Caco-2 (cell line): ENCODE measurements at regions not wholly inside any gene's neighbourhood (a gene's known extent, or its start where the extent isn't known, plus 50 kb on each side); places are given as distances from the start of the nearest gene placed in this dataset.
"Not testable (repeated sequence)": the region's sequence is repeated elsewhere in the genome, so short reads cannot be mapped to it uniquely, and the experiment has no call there.

Experiments
- BruUV-seq: library from RNA; stranded (reverse); fragments of 400-500 nt; replicated peaks from 2 replicates; lab custom pipeline; 2021; lab: Mats Ljungman, UMichigan
- CTCF ChIA-PET: fragments of 300-600 bp; sonication (Branson Sonifier 250); formaldehyde crosslinking; loops from one replicate; lab custom pipeline; 2022; ENCODE audit warnings: antibody characterized with exemption; lab: Charles Lee
- POLR2A ChIA-PET: fragments of 300-600 bp; sonication (Branson Sonifier 250); formaldehyde crosslinking; loops from one replicate; lab custom pipeline; 2022; ENCODE audit warnings: antibody characterized with exemption; lab: Charles Lee
- DNase-seq, 2 experiments: peaks; one replicate each; pipeline versions ENCODE4 v3.0.0 to v3.0.0-alpha.2; 2020 to 2022
- H3K27me3 ChIP-seq: replicated peaks from 2 replicates; pipeline ENCODE4 v1.6.0; 2011; ENCODE audit warnings: low read length; ENCODE audit not compliant: control insufficient read depth, insufficient read depth
- H3K36me3 ChIP-seq: 2 replicates; pipeline ENCODE4 v1.5.1; 2011; ENCODE audit warnings: low read length; ENCODE audit not compliant: control insufficient read depth, insufficient read depth
- H3K4me1 ChIP-seq: fragments of 250-450 bp; sonication (Bioruptor Pico); 2 replicates; pipeline ENCODE4 v1.5.1; 2020; ENCODE audit warnings: mild to moderate bottlenecking
- H3K4me3 ChIP-seq: 2 replicates; pipeline ENCODE4 v1.5.1; 2011; ENCODE audit warnings: low read depth, mild to moderate bottlenecking, control low read depth, low read length
- H3K9me3 ChIP-seq: fragments of 250-450 bp; sonication (Bioruptor Pico); 2 replicates; pipeline ENCODE4 v1.5.1; 2020; ENCODE audit warnings: mild to moderate bottlenecking, moderate library complexity
- H3K27ac Mint-ChIP-seq: one replicate; pipeline ENCODE4 v1.8.0; 2022; ENCODE audit warnings: mixed read lengths; ENCODE audit not compliant: unreplicated experiment
- H3K27me3 Mint-ChIP-seq: one replicate; pipeline ENCODE4 v1.8.0; 2022; ENCODE audit warnings: mixed read lengths; ENCODE audit not compliant: insufficient read depth, unreplicated experiment
- H3K36me3 Mint-ChIP-seq: one replicate; pipeline ENCODE4 v1.8.0; 2022; ENCODE audit warnings: mild to moderate bottlenecking, mixed read lengths; ENCODE audit not compliant: insufficient read depth, unreplicated experiment
- H3K4me1 Mint-ChIP-seq: one replicate; pipeline ENCODE4 v1.8.0; 2022; ENCODE audit warnings: low read depth, mixed read lengths; ENCODE audit not compliant: unreplicated experiment
- H3K4me3 Mint-ChIP-seq: one replicate; pipeline ENCODE4 v1.8.0; 2022; ENCODE audit warnings: mild to moderate bottlenecking, moderate library complexity, mixed read lengths; ENCODE audit not compliant: unreplicated experiment
- H3K9me3 Mint-ChIP-seq: one replicate; pipeline ENCODE4 v1.8.0; 2022; ENCODE audit warnings: mixed read lengths; ENCODE audit not compliant: unreplicated experiment
- intact Hi-C: fragments of 100-400 bp; cut with micrococcal nuclease; formaldehyde crosslinking; loops from one replicate; pipeline ENCODE4 v1.10.0; 2022; ENCODE audit not compliant: unreplicated experiment
- TF ChIP-seq, protein P1 (sequence below), 2 experiments: fragments of 200-600 bp in 1 of 2; IDR thresholded peaks; 1 replicate in 1 of 2; 2 replicates in 1 of 2; pipeline versions ENCODE4 v1.5.1 to v1.8.0; 2011 to 2022; ENCODE audit warnings: antibody characterized with exemption in 1 of 2, control low read depth in 1 of 2, inconsistent platforms in 1 of 2, low read depth in 1 of 2, low read length in 1 of 2, mild to moderate bottlenecking in 1 of 2, moderate library complexity in 1 of 2; ENCODE audit not compliant: insufficient read depth in 1 of 2, severe bottlenecking in 1 of 2, unreplicated experiment in 1 of 2

DNA sequence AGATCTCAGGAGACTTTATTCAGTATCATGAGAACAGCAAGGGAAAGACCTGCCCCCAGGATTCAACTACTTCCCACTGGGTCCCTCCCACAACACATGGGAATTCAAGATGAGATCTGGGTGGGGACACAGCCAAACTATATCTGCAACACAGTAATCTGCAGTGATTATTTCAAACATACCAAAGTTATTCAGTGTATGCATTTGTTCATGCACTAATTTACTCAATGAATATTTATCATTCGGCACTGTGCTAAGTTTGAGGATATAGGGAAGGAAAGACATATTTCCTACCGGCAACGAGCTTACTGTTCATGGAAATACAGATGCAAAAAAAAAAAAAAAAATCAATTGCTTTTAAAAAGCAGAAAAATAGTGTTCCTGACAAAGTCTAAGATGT is 91.6 kb upstream of the IMMP2L start:
- CTCF ChIA-PET = no interaction called here
- no peak overlapping the region for H3K27ac Mint-ChIP-seq

DNA sequence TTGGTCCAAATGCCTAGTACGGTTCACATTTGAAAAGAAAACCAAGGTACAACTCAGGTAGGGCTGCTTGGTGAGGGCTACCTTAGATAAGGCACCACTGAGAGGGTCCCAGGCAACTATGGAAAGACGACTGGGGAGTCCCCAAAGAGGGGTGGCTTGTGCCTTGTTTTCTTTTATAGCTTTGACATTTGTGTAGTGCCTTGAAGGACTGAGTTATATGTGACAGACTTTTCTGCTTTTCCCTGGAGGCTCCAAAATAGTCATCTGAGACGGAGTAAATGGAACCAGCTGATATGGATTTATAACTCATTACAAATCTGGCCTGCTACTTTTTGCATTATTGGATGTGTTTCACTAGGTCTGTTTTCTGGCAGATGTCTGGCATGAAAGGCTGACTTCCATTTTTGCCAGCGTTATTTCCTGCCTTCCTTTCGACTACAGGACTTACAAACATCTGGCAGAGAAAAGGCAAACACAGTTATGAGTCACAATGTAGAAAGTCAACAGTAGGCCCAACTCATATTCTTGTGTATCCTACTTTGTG is 88.2 kb upstream of the IMMP2L start:
- POLR2A ChIA-PET = no interaction called here
- H3K27me3 Mint-ChIP-seq = no peaks in the 10 kb centered on the region
- H3K27ac Mint-ChIP-seq = no peak overlapping the region
- no peak overlapping the region for H3K4me3 Mint-ChIP-seq
- peak in 1 of 2 experiments; percentile 13 for DNase-seq
- CTCF ChIA-PET = no interaction called here
- no peaks in the 10 kb centered on the region for H3K27me3 ChIP-seq
- H3K9me3 ChIP-seq = no peaks in the 10 kb centered on the region
- H3K36me3 ChIP-seq = no peaks in the 10 kb centered on the region
- H3K9me3 Mint-ChIP-seq = peaks cover 16% of the 10 kb centered on the region
- no peaks in the 10 kb centered on the region for H3K4me1 Mint-ChIP-seq
- H3K36me3 Mint-ChIP-seq = no peaks in the 10 kb centered on the region
- intact Hi-C loops = no loop called here
- TF ChIP-seq, protein P1, sequence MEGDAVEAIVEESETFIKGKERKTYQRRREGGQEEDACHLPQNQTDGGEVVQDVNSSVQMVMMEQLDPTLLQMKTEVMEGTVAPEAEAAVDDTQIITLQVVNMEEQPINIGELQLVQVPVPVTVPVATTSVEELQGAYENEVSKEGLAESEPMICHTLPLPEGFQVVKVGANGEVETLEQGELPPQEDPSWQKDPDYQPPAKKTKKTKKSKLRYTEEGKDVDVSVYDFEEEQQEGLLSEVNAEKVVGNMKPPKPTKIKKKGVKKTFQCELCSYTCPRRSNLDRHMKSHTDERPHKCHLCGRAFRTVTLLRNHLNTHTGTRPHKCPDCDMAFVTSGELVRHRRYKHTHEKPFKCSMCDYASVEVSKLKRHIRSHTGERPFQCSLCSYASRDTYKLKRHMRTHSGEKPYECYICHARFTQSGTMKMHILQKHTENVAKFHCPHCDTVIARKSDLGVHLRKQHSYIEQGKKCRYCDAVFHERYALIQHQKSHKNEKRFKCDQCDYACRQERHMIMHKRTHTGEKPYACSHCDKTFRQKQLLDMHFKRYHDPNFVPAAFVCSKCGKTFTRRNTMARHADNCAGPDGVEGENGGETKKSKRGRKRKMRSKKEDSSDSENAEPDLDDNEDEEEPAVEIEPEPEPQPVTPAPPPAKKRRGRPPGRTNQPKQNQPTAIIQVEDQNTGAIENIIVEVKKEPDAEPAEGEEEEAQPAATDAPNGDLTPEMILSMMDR (IDR thresholded peaks at IDR 0.05; ENCODE audit: insufficient read depth in 1 of 2, low read depth in 1 of 2, low read length in 1 of 2, severe bottlenecking in 1 of 2, unreplicated experiment in 1 of 2) = no peak
- H3K4me3 ChIP-seq = no peak overlapping the region
- no TSS peak for BruUV-seq
- peaks cover 10% of the 10 kb centered on the region; the same call in 1 of the 2 replicates for H3K4me1 ChIP-seq

More for the DNA sequence above, 91.6 kb upstream of the IMMP2L start:
- Histone ChIP-seq H3K9me3 (no peaks in the 10 kb centered on the region), H3K4me1 (peaks cover 10% of the 10 kb centered on the region; the same call in 1 of the 2 replicates), H3K36me3 (no peaks in the 10 kb centered on the region), H3K4me3 (no peak overlapping the region), H3K27me3 (no peaks in the 10 kb centered on the region)
- no TSS peak for BruUV-seq
- TF ChIP-seq, protein P1 (IDR thresholded peaks at IDR 0.05; ENCODE audit: insufficient read depth in 1 of 2, low read depth in 1 of 2, low read length in 1 of 2, severe bottlenecking in 1 of 2, unreplicated experiment in 1 of 2) = no peak
- intact Hi-C loops = no loop called here
- no peak for DNase-seq
- POLR2A ChIA-PET = no interaction called here
- Mint-ChIP-seq H3K9me3 (peaks cover 12% of the 10 kb centered on the region), H3K4me1 (no peaks in the 10 kb centered on the region), H3K36me3 (no peaks in the 10 kb centered on the region), H3K4me3 (no peak overlapping the region), H3K27me3 (no peaks in the 10 kb centered on the region)

DNA sequence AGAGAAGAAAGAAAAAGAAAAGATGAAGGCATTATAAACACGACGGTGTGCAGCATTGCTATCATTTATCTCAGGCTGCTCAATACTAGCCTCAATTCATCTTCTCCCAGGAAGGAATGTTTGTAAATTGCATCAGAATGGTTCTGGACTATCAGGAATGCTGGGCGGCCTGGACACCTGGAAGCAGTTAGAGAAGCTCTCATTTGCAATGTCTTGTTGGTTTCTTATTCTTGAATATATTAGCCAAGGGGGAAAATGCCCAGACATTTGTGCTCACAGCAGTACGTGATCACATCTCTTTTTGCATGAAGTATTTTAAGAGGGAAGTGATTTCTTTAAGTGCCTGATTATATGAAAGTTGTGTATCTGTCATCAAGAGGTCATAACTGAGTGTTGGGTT is 85.6 kb upstream of the IMMP2L start:
- no TSS peak for BruUV-seq
- TF ChIP-seq, protein P1 (IDR thresholded peaks at IDR 0.05; ENCODE audit: insufficient read depth in 1 of 2, low read depth in 1 of 2, low read length in 1 of 2, severe bottlenecking in 1 of 2, unreplicated experiment in 1 of 2) = no peak
- Histone ChIP-seq H3K27me3 (no peaks in the 10 kb centered on the region), H3K9me3 (no peaks in the 10 kb centered on the region), H3K4me3 (no peak overlapping the region), H3K36me3 (no peaks in the 10 kb centered on the region), H3K4me1 (peaks cover 10% of the 10 kb centered on the region; the same call in 1 of the 2 replicates)
- POLR2A ChIA-PET = no interaction called here
- intact Hi-C loops = no loop called here
- Mint-ChIP-seq H3K4me1 (no peaks in the 10 kb centered on the region), H3K27me3 (no peaks in the 10 kb centered on the region), H3K4me3 (no peak overlapping the region), H3K27ac (no peak overlapping the region), H3K36me3 (no peaks in the 10 kb centered on the region), H3K9me3 (peaks cover 30% of the 10 kb centered on the region)
- CTCF ChIA-PET = no interaction called here
- no peak for DNase-seq

DNA sequence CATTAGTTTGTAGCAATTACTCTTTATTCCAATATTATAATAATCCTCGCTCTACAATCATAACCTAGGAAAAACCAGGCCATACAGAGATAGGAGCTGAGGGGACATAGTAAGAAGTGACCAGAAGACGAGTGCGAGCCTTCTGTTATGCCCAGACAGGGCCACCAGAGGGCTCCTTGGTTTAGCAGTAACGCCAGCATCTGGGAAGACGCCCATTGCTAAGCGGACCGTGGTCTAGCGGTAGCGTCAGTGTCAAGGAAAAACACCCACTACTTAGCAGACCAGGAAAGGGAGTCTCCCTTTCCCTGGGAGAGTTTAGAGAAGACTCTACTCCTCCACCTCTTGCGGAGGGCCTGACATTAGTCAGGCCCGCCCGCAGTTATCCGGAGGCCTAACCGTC is 82.3 kb upstream of the IMMP2L start:
- peaks cover 32% of the 10 kb centered on the region for H3K9me3 Mint-ChIP-seq

More for the DNA sequence above, 82.3 kb upstream of the IMMP2L start:
- H3K9me3 ChIP-seq, POLR2A ChIA-PET, H3K27me3 Mint-ChIP-seq, H3K27me3 ChIP-seq, CTCF ChIA-PET, H3K36me3 Mint-ChIP-seq, H3K4me1 Mint-ChIP-seq, H3K4me1 ChIP-seq, H3K4me3 ChIP-seq, H3K4me3 Mint-ChIP-seq, BruUV-seq, H3K27ac Mint-ChIP-seq, H3K36me3 ChIP-seq: not testable (repeated sequence)
- intact Hi-C loops = loop anchor here (2.0 kb wide), 1 partner anchor 90 kb away; no protein-coding TSS in a partner anchor
- peak; percentile 22 to 38 for DNase-seq
